Colonic mucosa (tissue), 4 donors: ENCODE measurements at regions not wholly inside any gene's neighbourhood (a gene's known extent, or its start where the extent isn't known, plus 50 kb on each side); places are given as distances from the start of the nearest gene placed in this dataset.

Experiments used
- DNase-seq: peaks from one replicate; pipeline ENCODE4 v3.0.0-alpha.2; 2020
- H3K27ac ChIP-seq: fragments of 200-600 bp; one replicate; pipeline ENCODE4 v1.8.0; 2021
- H3K27me3 ChIP-seq: fragments of 200-600 bp; one replicate; pipeline ENCODE4 v1.8.0; 2021
- H3K36me3 ChIP-seq: fragments of 200-600 bp; one replicate; pipeline ENCODE4 v1.8.0; 2021
- H3K4me1 ChIP-seq: fragments of 200-600 bp; one replicate; pipeline ENCODE4 v1.8.0; 2021; ENCODE audit warnings: mild to moderate bottlenecking
- H3K4me3 ChIP-seq: fragments of 200-600 bp; one replicate; pipeline ENCODE4 v1.8.0; 2021
- H3K9ac ChIP-seq, 2 donors: one replicate each; pipeline ENCODE4 v1.7.0; 2013; ENCODE audit warnings: control low read depth in 2 of 2, low read depth in 2 of 2, low read length in 2 of 2
- H3K9me3 ChIP-seq: fragments of 200-600 bp; one replicate; pipeline ENCODE4 v1.8.0; 2021
- intact Hi-C: fragments of 100-400 bp; cut with DNase I; formaldehyde crosslinking; loops from one replicate; pipeline ENCODE4 v1.14.1; 2022
- TF ChIP-seq, protein P1 (sequence below): fragments of 200-600 bp; IDR thresholded peaks from one replicate; pipeline ENCODE4 v1.8.0; 2022; ENCODE audit warnings: antibody characterized with exemption, mild to moderate bottlenecking
- donor health status: healthy.
- donor health status: DM: no; HTN: no; CAD: no.
- donor health status: DM: no; HTN: no; CAD: no.

DNA sequence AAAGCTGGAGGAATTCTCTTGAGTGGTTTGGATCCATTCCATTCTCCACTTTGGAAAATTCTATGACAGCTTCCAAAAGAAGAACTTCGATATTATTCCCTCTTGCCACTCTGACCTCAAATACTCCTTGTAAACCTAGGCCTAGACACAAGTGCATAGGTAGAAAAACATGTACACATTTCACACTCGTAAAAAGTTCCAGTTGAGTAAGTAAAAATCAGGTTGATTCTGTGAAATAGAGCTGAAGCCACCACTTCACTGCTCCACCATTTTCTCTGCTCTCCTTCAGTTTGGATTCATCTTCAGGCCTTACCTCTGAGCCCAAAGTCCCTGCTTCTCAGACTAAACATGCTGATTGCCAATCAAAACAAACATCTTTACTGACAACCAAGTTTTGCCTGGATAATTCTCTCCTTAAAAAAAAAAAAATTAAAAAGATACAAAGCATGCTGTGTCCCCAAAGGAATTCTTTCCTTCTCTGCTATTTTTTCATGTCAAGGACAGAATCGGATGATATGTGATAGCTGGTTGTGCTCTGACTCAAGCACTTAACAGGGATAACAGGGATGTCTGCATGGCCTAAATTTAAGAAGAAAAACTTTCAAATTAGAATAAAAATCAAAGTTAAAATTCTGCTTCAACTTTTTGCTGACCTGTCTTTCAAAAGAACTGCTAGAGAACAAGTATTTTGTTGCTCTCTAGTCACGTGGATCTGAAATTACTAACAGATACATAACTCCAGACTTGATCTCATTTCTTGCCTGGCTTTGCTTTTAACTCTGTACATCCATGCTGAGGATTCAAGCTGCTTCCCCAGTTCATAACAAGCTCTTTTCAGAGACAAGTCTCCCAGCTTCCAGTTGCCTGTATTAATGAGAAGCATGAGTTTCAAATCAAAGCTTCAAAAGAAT is 420.9 kb upstream of the INTU start:
- TF ChIP-seq, protein P1, sequence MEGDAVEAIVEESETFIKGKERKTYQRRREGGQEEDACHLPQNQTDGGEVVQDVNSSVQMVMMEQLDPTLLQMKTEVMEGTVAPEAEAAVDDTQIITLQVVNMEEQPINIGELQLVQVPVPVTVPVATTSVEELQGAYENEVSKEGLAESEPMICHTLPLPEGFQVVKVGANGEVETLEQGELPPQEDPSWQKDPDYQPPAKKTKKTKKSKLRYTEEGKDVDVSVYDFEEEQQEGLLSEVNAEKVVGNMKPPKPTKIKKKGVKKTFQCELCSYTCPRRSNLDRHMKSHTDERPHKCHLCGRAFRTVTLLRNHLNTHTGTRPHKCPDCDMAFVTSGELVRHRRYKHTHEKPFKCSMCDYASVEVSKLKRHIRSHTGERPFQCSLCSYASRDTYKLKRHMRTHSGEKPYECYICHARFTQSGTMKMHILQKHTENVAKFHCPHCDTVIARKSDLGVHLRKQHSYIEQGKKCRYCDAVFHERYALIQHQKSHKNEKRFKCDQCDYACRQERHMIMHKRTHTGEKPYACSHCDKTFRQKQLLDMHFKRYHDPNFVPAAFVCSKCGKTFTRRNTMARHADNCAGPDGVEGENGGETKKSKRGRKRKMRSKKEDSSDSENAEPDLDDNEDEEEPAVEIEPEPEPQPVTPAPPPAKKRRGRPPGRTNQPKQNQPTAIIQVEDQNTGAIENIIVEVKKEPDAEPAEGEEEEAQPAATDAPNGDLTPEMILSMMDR: no peak
- Histone ChIP-seq H3K4me1 (no peaks in the 10 kb centered on the region), H3K9me3 (no peaks in the 10 kb centered on the region), H3K4me3 (no peak overlapping the region), H3K9ac (no peak overlapping the region), H3K27ac (no peak overlapping the region), H3K27me3 (no peaks in the 10 kb centered on the region), H3K36me3 (no peaks in the 10 kb centered on the region)
- DNase-seq: no peak
- intact Hi-C loops: no loop called here

DNA sequence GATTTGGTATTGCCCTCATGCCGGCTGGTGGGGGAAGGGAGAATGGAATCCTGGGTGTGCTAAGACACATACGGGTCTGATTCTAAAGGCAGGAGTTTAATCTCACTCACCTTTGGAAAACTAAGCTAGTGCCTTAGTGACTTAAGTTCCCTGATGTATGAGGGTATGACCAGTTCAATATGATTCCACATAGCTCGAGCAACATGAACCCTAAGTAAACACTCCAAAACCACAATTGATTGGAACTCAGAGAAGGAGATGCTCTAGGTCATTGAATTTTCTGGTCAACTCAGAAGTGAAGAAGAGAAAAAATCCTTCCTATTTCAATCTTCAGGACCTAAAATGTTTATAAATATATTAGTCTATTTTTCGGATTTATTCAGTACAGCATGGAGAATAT is 420.1 kb upstream of the INTU start:
- H3K9ac ChIP-seq: no peak overlapping the region
- H3K36me3 ChIP-seq: no peaks in the 10 kb centered on the region
- intact Hi-C loops: no loop called here
- no peaks in the 10 kb centered on the region for H3K9me3 ChIP-seq
- no peak for DNase-seq
- no peak overlapping the region for H3K27ac ChIP-seq
- no peak overlapping the region for H3K4me3 ChIP-seq
- H3K4me1 ChIP-seq: no peaks in the 10 kb centered on the region
- H3K27me3 ChIP-seq: no peaks in the 10 kb centered on the region
- TF ChIP-seq, protein P1: no peak

DNA sequence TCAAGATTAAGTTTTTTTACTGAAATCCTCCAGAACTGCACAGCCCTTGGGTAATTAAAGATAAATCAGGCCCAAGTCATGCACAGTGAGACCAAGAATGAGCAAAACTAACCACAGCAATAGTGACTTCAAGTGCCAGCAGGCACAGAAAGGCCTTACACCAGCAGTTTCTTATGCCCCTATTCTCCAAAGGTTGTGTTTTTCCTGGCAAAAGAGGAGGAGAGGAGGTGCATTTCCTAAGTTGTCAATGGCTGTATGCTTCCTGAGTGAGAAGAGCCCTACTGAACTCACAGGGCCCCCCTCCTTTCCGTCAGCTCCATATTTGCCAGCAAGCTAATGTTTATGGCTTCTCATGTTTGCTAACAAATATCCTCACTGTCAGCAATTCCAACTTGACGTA is 418.7 kb upstream of the INTU start:
- no peaks in the 10 kb centered on the region for H3K27me3 ChIP-seq
- DNase-seq: no peak
- no peaks in the 10 kb centered on the region for H3K36me3 ChIP-seq
- no peak overlapping the region for H3K27ac ChIP-seq
- intact Hi-C loops: no loop called here
- no peaks in the 10 kb centered on the region for H3K4me1 ChIP-seq
- no peak overlapping the region for H3K9ac ChIP-seq
- TF ChIP-seq, protein P1: no peak
- H3K9me3 ChIP-seq: no peaks in the 10 kb centered on the region
- no peak overlapping the region for H3K4me3 ChIP-seq

DNA sequence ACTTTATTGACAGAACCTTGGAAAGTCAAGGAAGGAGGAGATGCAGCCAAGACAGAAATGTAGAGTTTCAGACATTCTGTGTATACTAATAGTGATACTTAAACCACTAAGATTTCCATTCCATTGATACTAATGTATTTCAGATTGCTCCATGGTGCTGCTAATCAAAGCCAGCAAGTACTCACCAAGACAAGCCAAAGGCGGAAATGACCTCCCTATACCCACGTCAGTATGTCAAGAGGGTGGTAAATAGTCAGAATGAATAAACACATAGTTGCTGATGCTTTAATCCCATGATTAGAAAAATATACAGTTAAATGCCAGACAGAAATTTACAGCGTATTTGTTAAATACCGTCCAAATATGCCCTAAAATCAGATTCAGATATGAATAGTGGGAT is 417.8 kb upstream of the INTU start:
- no peak overlapping the region for H3K4me3 ChIP-seq
- no peak for DNase-seq
- H3K4me1 ChIP-seq: no peaks in the 10 kb centered on the region
- no peaks in the 10 kb centered on the region for H3K36me3 ChIP-seq
- H3K9me3 ChIP-seq: no peaks in the 10 kb centered on the region
- H3K9ac ChIP-seq: no peak overlapping the region
- no peaks in the 10 kb centered on the region for H3K27me3 ChIP-seq
- H3K27ac ChIP-seq: no peak overlapping the region
- TF ChIP-seq, protein P1: no peak
- intact Hi-C loops: no loop called here

DNA sequence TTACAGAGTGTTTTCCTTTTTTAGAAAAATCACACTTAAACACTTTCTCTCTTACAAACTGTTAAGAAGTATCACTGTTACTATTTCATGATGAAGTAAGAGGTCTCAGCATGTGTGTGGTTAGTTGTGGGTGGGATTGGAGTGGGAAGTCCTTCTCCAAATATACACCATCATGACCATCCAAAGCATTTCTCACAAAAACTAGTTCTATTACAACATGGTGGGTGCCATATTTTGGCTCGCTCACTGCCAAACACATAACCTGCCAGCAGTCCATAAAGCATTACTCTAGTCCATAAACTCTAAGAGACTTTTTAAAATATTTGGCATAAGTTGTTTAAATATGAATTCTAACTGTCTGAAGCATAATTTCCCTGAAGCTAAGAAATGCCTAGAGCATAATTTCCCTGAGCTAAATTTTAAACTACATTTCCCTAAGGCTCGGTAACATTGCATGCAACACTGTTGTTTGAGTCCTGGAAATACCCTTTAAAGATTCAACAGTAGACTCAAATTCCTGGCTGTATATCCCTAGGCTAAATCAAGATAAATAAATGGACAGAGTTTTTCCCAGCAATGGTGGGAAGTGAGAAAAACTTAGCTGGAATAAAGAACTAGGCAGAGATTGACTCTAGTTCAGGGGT is 415.0 kb upstream of the INTU start:
- TF ChIP-seq, protein P1: no peak
- H3K9ac ChIP-seq: no peak overlapping the region
- H3K27me3 ChIP-seq: no peaks in the 10 kb centered on the region
- no peak for DNase-seq
- intact Hi-C loops: no loop called here
- no peak overlapping the region for H3K4me3 ChIP-seq
- no peaks in the 10 kb centered on the region for H3K36me3 ChIP-seq
- H3K4me1 ChIP-seq: no peaks in the 10 kb centered on the region
- no peaks in the 10 kb centered on the region for H3K9me3 ChIP-seq
- H3K27ac ChIP-seq: no peak overlapping the region
